K562 (cell line): ENCODE measurements at regions not wholly inside any gene's neighbourhood (a gene's known extent, or its start where the extent isn't known, plus 50 kb on each side); places are given as distances from the start of the nearest gene placed in this dataset.

ENCODE experiments used
- ATAC-seq: fragments of 200-7000 bp; cut with Tn5 transposase; 3 replicates; pipeline ENCODE4 v1.9.1; 2020; ENCODE audit warnings: moderate library complexity
- BruUV-seq: library from RNA; stranded (reverse); fragments of 400-500 nt; replicated peaks from 2 replicates; lab custom pipeline; 2021; lab: Mats Ljungman, UMichigan
- CTCF ChIA-PET: fragments of 300-600 bp; formaldehyde crosslinking; extraction: SDS; loops from one replicate; lab custom pipeline; 2021; ENCODE audit warnings: low intra/inter-chr PET ratio; lab: Yijun Ruan, JAX
- POLR2A ChIA-PET: fragments of 300-600, 350-650 bp; sonication (Branson Sonifier 250); formaldehyde crosslinking; extraction: SDS; loops from one replicate; lab custom pipeline; 2021; ENCODE audit warnings: antibody characterized with exemption, inconsistent platforms; lab: Yijun Ruan, JAX
- DNase-seq, 4 experiments: peaks; one replicate each; pipeline versions ENCODE4 v3.0.0 to v3.0.0-alpha.2; 2011 to 2018; ENCODE audit warnings: low spot score in 3 of 4, mixed read lengths in 3 of 4; ENCODE audit errors: extremely low read depth in 1 of 4
- FAIRE-seq: peaks from 2 replicates; lab custom pipeline; 2011; peaks lifted over from hg19 to GRCh38; lab: Jason Lieb, UNC
- H2AFZ ChIP-seq: 2 replicates; pipeline ENCODE4 v1.6.0; 2011; ENCODE audit warnings: low read depth, low read length, control low read depth, inconsistent platforms
- H3K27ac ChIP-seq: fragments of 200-600 bp; 3 replicates; pipeline ENCODE4 v1.8.0; 2011; ENCODE audit warnings: low read depth, mild to moderate bottlenecking, control low read depth, inconsistent platforms, low read length, moderate library complexity, mixed read lengths; ENCODE audit errors: extremely low read depth
- H3K27me3 ChIP-seq, 2 experiments: fragments of 300-600 bp in 1 of 2; 2 replicates in 1 of 2; 3 replicates in 1 of 2; pipeline versions ENCODE4 v1.6.0 to v1.8.0; 2011; ENCODE audit warnings: inconsistent platforms in 2 of 2, low read length in 2 of 2, mild to moderate bottlenecking in 1 of 2, mixed read lengths in 1 of 2, moderate library complexity in 1 of 2; ENCODE audit not compliant: control insufficient read depth in 2 of 2, insufficient read depth in 2 of 2
- H3K36me3 ChIP-seq: fragments of 300-600 bp; 3 replicates; pipeline ENCODE4 v1.8.0; 2011; ENCODE audit warnings: mild to moderate bottlenecking, low read length, inconsistent platforms; ENCODE audit not compliant: control insufficient read depth, insufficient read depth
- H3K4me1 ChIP-seq, 2 experiments: fragments of 200-600 bp in 1 of 2; replicated peaks in 1 of 2; 2 replicates in 1 of 2; 3 replicates in 1 of 2; pipeline versions ENCODE4 v1.5.1 to v1.8.0; 2011; ENCODE audit warnings: inconsistent platforms in 2 of 2, low read length in 2 of 2, mild to moderate bottlenecking in 1 of 2, mixed read lengths in 1 of 2, moderate library complexity in 1 of 2; ENCODE audit not compliant: control insufficient read depth in 2 of 2, insufficient read depth in 2 of 2
- H3K4me2 ChIP-seq: 2 replicates; pipeline ENCODE4 v1.6.1; 2011; ENCODE audit warnings: low read length, control low read depth, inconsistent platforms, mixed read lengths; ENCODE audit not compliant: insufficient read depth
- H3K4me3 ChIP-seq: fragments of 200-600 bp; sonication (generic), shearing (Covaris generic); 2 replicates; pipeline ENCODE4 v1.5.1; 2016; ENCODE audit warnings: control low read depth, inconsistent platforms
- H3K79me2 ChIP-seq: fragments of 200-600 bp; 3 replicates; pipeline ENCODE4 v1.8.0; 2011; ENCODE audit warnings: low read length, inconsistent platforms; ENCODE audit not compliant: control insufficient read depth, insufficient read depth
- H3K9ac ChIP-seq, 2 experiments: 2 replicates each; pipeline versions ENCODE4 v1.6.0 to v1.6.1; 2011; ENCODE audit warnings: low read depth in 2 of 2, low read length in 2 of 2, control low read depth in 1 of 2, inconsistent platforms in 1 of 2, mild to moderate bottlenecking in 1 of 2, mixed read lengths in 1 of 2; ENCODE audit not compliant: insufficient read depth in 1 of 2
- H3K9me1 ChIP-seq: one replicate; pipeline ENCODE4 v1.6.0; 2011; ENCODE audit warnings: inconsistent platforms, mild to moderate bottlenecking, low read length, moderate library complexity; ENCODE audit not compliant: control insufficient read depth, insufficient read depth
- H3K9me3 ChIP-seq: replicated peaks from 2 replicates; pipeline ENCODE4 v1.5.1; 2011; ENCODE audit warnings: low read depth, low read length, inconsistent platforms; ENCODE audit not compliant: control insufficient read depth, insufficient read depth
- H4K20me1 ChIP-seq: replicated peaks from 2 replicates; pipeline ENCODE4 v1.6.1; 2011; ENCODE audit warnings: low read length, inconsistent platforms, mixed read lengths; ENCODE audit not compliant: control insufficient read depth, insufficient read depth
- BRCA1 ChIP-seq, 2 experiments: fragments of 450-650 bp in 1 of 2; sonication (generic) in 1 of 2; formaldehyde crosslinking in 1 of 2; IDR thresholded peaks; 2 replicates each; pipeline versions ENCODE4 v1.5.0 to v1.6.1; 2017 to 2020; ENCODE audit warnings: mild to moderate bottlenecking in 1 of 2, missing genetic modification reagents in 1 of 2
- CHD7 ChIP-seq: fragments of 200-600 bp; sonication (generic); IDR thresholded peaks from one replicate; pipeline ENCODE4 v1.6.1; 2012; ENCODE audit warnings: mild to moderate bottlenecking, low read depth, low read length, inconsistent platforms
- CXXC5 ChIP-seq: fragments of 250-450 bp; sonication (Bioruptor Pico); IDR thresholded peaks from 2 replicates; pipeline ENCODE4 v1.8.0; 2022; ENCODE audit warnings: inconsistent platforms, mild to moderate bottlenecking, moderate library complexity
- DACH1 ChIP-seq: fragments of 450-650 bp; IDR thresholded peaks from 2 replicates; pipeline ENCODE4 v1.6.1; 2018; ENCODE audit not compliant: partially characterized antibody
- KAT7 ChIP-seq: sonication (generic); formaldehyde crosslinking; IDR thresholded peaks from 2 replicates; pipeline ENCODE4 v1.8.0; 2022; ENCODE audit warnings: missing genetic modification reagents, mild to moderate bottlenecking, borderline replicate concordance
- MTA3 ChIP-seq: fragments of 450-650 bp; formaldehyde crosslinking; IDR thresholded peaks from 2 replicates; pipeline ENCODE4 v1.6.1; 2017; ENCODE audit warnings: mild to moderate bottlenecking, borderline replicate concordance
- NR1H2 ChIP-seq: sonication (generic); formaldehyde crosslinking; IDR thresholded peaks from 2 replicates; pipeline ENCODE4 v1.4.0; 2020; ENCODE audit warnings: mild to moderate bottlenecking, missing genetic modification reagents
- ZNF146 ChIP-seq: IDR thresholded peaks from one replicate; pipeline ENCODE4 v1.6.1; 2018; ENCODE audit warnings: missing compliant biosample characterization; ENCODE audit not compliant: unreplicated experiment
- ZNF311 ChIP-seq: fragments of 250-450 bp; sonication (Bioruptor Pico); IDR thresholded peaks from 2 replicates; pipeline ENCODE4 v1.4.0; 2020; ENCODE audit warnings: mild to moderate bottlenecking, moderate library complexity
- WGBS: fragments of 100-300 bp; shearing (Covaris generic); methylation state at CpG from one replicate; pipeline ENCODE4 v1.1.6; 2016; ENCODE audit warnings: low coverage, mixed read lengths; ENCODE audit not compliant: insufficient coverage; ENCODE audit errors: missing lambda C conversion rate; 5-methylcytosine and 5-hydroxymethylcytosine counted together
- in situ Hi-C: fragments of 300-500 bp; cut with MboI; formaldehyde crosslinking; loops from 4 replicates; pipeline ENCODE4 v1.15.0; 2018; ENCODE audit warnings: inconsistent platforms, mixed read lengths
- intact Hi-C: fragments of 100-400 bp; cut with micrococcal nuclease; formaldehyde crosslinking; loops from 2 replicates; pipeline ENCODE4 v1.14.2; 2022

- WGBS: 0% methylated on average over 6 of the region's 6 CpGs
- no peaks in the 10 kb centered on the region for H3K9me3 ChIP-seq
- POLR2A ChIA-PET: interaction anchor here (0.5 kb wide), 1 partner anchor 1146 kb away, joined by 3 read pairs; no protein-coding TSS in a partner anchor
- no peak for FAIRE-seq
- CTCF ChIA-PET: no interaction called here
- H3K27ac ChIP-seq: no peak overlapping the region
- DNase-seq: no peak
- no TSS peak for BruUV-seq
- in situ Hi-C loops (no loop called here), intact Hi-C loops (no loop called here)
- H3K4me2 ChIP-seq: no peak overlapping the region
- H4K20me1 ChIP-seq: no peaks in the 10 kb centered on the region
- no peaks in the 10 kb centered on the region for H3K79me2 ChIP-seq
- TF ChIP-seq BRCA1 (IDR thresholded peaks at IDR 0.05): no peak
- TF ChIP-seq BRCA1 (CRISPR knock-in tag; IDR thresholded peaks at IDR 0.05): no peak
- TF ChIP-seq NR1H2 (CRISPR knock-in tag): no peak
- no peak for TF ChIP-seq CHD7
- no peak for TF ChIP-seq CXXC5
- no peak for TF ChIP-seq MTA3
- no peak for TF ChIP-seq DACH1
- no peak for TF ChIP-seq ZNF311 (CRISPR knock-in tag)
- no peak for TF ChIP-seq KAT7 (CRISPR knock-in tag)
- TF ChIP-seq ZNF146 (CRISPR knock-in tag): no peak
- no peak overlapping the region for H3K9ac ChIP-seq
- no peaks in the 10 kb centered on the region for H3K36me3 ChIP-seq
- H3K9me1 ChIP-seq: no peaks in the 10 kb centered on the region
- ATAC-seq: no peak
- H3K4me3 ChIP-seq: no peak overlapping the region
- peaks cover 0 to 8% of the 10 kb centered on the region in 2 experiments; a peak in 1 of 5 replicates for H3K27me3 ChIP-seq
- H3K4me1 ChIP-seq: no peaks in the 10 kb centered on the region
- no peak overlapping the region for H2AFZ ChIP-seq
These were observed 404.4 kb upstream of the CCDC196 start for GRCh38 chr14:66081594-66082376.
